Glutamatergic neuron (in vitro differentiated cells): ENCODE measurements at regions not wholly inside any gene's neighbourhood (a gene's known extent, or its start where the extent isn't known, plus 50 kb on each side); places are given as distances from the start of the nearest gene placed in this dataset.
A peak's percentile ranks its signal among the peaks of the same experiment; 100 is the strongest.
"Not testable (repeated sequence)": the region's sequence is repeated elsewhere in the genome, so short reads cannot be mapped to it uniquely, and the experiment has no call there.

ENCODE experiments used
- DNase-seq: peaks from one replicate; pipeline ENCODE4 v3.0.0; 2022
- H3K27ac Mint-ChIP-seq: one replicate; pipeline ENCODE4 v1.8.0; 2020; ENCODE audit warnings: mild to moderate bottlenecking, mixed read lengths, inconsistent platforms; ENCODE audit not compliant: unreplicated experiment
- H3K27me3 Mint-ChIP-seq: one replicate; pipeline ENCODE4 v1.8.0; 2020; ENCODE audit warnings: mild to moderate bottlenecking, moderate library complexity, mixed read lengths, inconsistent platforms; ENCODE audit not compliant: unreplicated experiment
- H3K36me3 Mint-ChIP-seq: one replicate; pipeline ENCODE4 v1.8.0; 2020; ENCODE audit warnings: mild to moderate bottlenecking, mixed read lengths, inconsistent platforms; ENCODE audit not compliant: unreplicated experiment
- H3K4me1 Mint-ChIP-seq: one replicate; pipeline ENCODE4 v1.8.0; 2020; ENCODE audit warnings: mild to moderate bottlenecking, low read depth, mixed read lengths, inconsistent platforms; ENCODE audit not compliant: unreplicated experiment
- H3K4me3 Mint-ChIP-seq: one replicate; pipeline ENCODE4 v1.8.0; 2020; ENCODE audit warnings: mild to moderate bottlenecking, mixed read lengths, inconsistent platforms; ENCODE audit not compliant: unreplicated experiment
- H3K9me3 Mint-ChIP-seq: one replicate; pipeline ENCODE4 v1.8.0; 2020; ENCODE audit warnings: mild to moderate bottlenecking, moderate library complexity, mixed read lengths, inconsistent platforms; ENCODE audit not compliant: unreplicated experiment
- TF ChIP-seq, protein P1 (sequence below): fragments of 200-600 bp; sonication (generic); IDR thresholded peaks from one replicate; pipeline ENCODE4 v1.5.0; 2021; ENCODE audit not compliant: partially characterized antibody, unreplicated experiment

DNA sequence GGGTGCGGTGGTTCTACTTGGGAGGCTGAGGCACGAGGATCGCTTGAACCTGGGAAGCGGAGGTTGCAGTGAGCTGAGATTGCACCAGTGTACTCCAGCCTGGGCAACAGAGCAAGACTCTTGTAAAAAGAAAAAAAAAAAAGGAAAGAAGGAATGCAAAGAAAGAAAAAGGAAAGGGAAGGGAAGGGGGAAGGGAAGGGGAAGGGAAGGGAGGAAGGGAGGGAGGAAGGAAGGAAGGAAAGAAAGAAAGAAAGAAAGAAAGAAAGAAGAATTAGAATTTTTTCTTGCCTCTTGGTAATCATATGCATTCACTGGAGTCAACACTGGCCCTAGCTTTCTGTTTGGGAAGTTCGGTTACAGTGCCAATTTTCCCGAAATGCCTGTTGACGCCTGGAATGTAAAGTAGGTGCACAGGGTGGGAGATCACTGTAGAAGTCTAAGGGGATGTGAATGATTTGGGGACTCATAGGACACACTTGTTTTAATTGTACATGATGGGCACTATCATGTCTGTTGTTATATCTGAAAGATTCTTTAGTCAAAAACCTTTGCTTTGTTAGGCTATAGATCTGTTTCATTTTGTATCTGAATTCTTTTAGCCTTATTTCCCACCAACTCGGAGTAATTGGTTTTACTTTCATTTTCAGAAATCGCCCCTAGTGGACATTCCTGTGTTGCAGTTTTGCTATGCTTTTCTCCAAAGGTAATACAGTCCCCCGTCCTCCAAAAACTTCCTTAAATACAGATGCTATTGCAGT is 59.8 kb upstream of the MORC3 start:
- DNase-seq: no peak
- no peaks in the 10 kb centered on the region for H3K4me1 Mint-ChIP-seq
- no peak overlapping the region for H3K27ac Mint-ChIP-seq
- peaks cover 20% of the 10 kb centered on the region for H3K36me3 Mint-ChIP-seq
- H3K4me3 Mint-ChIP-seq: no peak overlapping the region
- H3K9me3 Mint-ChIP-seq: no peaks in the 10 kb centered on the region
- TF ChIP-seq, protein P1, sequence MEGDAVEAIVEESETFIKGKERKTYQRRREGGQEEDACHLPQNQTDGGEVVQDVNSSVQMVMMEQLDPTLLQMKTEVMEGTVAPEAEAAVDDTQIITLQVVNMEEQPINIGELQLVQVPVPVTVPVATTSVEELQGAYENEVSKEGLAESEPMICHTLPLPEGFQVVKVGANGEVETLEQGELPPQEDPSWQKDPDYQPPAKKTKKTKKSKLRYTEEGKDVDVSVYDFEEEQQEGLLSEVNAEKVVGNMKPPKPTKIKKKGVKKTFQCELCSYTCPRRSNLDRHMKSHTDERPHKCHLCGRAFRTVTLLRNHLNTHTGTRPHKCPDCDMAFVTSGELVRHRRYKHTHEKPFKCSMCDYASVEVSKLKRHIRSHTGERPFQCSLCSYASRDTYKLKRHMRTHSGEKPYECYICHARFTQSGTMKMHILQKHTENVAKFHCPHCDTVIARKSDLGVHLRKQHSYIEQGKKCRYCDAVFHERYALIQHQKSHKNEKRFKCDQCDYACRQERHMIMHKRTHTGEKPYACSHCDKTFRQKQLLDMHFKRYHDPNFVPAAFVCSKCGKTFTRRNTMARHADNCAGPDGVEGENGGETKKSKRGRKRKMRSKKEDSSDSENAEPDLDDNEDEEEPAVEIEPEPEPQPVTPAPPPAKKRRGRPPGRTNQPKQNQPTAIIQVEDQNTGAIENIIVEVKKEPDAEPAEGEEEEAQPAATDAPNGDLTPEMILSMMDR: peak; percentile 84
- no peaks in the 10 kb centered on the region for H3K27me3 Mint-ChIP-seq

DNA sequence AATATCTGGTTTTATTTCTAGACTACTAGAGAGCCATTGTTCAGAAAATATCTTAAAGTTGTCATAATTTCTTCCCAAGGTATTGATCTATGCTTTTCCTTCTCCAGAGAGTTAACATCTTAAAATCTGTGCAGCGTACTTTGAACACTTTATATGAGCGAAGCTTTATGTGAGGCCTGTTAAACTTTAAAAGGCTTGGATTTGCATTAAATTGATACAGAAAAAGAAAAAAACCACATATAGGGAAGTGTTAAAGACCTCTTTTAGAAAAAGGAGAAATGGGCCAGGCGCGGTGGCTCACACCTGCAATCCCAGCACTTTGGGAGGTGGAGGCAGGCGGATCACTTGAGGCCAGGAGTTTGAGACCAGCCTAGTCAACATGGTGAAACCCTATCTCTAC is 59.2 kb upstream of the MORC3 start:
- TF ChIP-seq, protein P1: peak; percentile 17
- H3K36me3 Mint-ChIP-seq: peaks cover 20% of the 10 kb centered on the region
- H3K9me3 Mint-ChIP-seq: no peaks in the 10 kb centered on the region
- no peak for DNase-seq
- H3K27ac Mint-ChIP-seq: no peak overlapping the region
- no peaks in the 10 kb centered on the region for H3K4me1 Mint-ChIP-seq
- no peak overlapping the region for H3K4me3 Mint-ChIP-seq
- no peaks in the 10 kb centered on the region for H3K27me3 Mint-ChIP-seq

DNA sequence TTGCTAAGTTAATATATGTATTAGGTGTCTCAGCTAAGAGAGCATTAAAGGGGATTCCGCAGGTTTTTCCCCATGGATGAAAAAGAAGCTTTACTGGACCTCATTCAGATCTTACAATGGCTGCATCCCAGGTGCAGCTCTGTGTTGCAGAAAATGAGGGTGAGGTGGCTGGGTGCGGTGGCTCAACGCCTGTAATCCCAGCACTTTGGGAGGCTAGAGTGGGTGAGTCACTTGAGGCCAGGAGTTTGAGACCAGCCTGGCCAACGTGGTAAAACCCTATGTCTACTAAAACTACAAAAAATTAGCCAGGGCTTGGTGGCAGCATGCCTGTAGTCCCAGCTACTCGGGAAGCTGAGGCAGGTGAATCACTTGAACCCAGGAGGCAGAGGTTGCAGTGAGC is 58.5 kb upstream of the MORC3 start:
- no peak for DNase-seq
- Mint-ChIP-seq H3K4me3 (no peak overlapping the region), H3K9me3 (no peaks in the 10 kb centered on the region), H3K27ac (no peak overlapping the region), H3K27me3 (no peaks in the 10 kb centered on the region), H3K4me1 (no peaks in the 10 kb centered on the region), H3K36me3 (peaks cover 19% of the 10 kb centered on the region)
- TF ChIP-seq, protein P1: no peak

DNA sequence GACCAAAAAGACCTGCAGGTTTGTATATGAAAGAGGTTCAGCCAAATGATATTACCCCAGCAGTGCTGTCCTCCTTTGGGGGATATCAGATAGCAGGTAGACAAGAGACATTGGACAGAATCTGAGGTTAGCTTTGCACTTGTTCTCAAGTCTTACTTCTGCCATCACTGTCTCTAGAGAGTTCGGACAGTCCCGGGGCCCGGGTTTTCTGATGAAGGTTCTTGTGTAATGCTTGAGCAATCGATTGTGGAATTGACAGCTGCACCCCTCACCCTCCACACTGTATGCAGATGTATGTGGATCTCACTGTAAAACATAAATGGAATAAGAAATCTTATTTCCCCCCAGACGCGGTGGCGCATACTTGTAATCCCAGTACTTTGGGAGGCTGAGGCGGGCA is 56.2 kb upstream of the MORC3 start:
- DNase-seq: no peak
- no peak overlapping the region for H3K27ac Mint-ChIP-seq
- no peaks in the 10 kb centered on the region for H3K9me3 Mint-ChIP-seq
- no peaks in the 10 kb centered on the region for H3K27me3 Mint-ChIP-seq
- TF ChIP-seq, protein P1: no peak
- H3K4me1 Mint-ChIP-seq: no peaks in the 10 kb centered on the region
- H3K36me3 Mint-ChIP-seq: peaks cover 9% of the 10 kb centered on the region
- no peak overlapping the region for H3K4me3 Mint-ChIP-seq

DNA sequence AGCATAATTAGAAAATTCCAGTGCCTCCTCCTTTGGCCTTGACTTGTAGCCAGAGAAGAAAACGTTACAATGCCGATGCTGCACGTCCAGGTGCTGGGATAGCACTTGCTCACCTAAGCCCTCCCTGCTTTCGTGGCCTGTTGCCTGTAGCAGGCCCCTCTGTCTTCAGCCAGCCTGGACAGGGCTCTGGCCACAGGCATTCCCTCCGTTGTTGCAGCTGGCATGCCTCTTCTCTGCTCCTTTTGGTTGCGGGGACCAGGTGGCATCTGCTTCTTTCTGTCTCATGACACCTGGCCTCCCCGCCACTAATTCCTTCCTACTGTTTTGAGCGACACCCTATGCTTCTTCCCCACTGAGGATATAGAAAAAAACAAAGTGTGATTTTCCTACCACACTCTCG is 54.6 kb upstream of the MORC3 start:
- TF ChIP-seq, protein P1: no peak
- no peak for DNase-seq
- Mint-ChIP-seq H3K4me3 (no peak overlapping the region), H3K9me3 (no peaks in the 10 kb centered on the region), H3K4me1 (no peaks in the 10 kb centered on the region), H3K27ac (no peak overlapping the region), H3K36me3 (peaks cover 9% of the 10 kb centered on the region), H3K27me3 (no peaks in the 10 kb centered on the region)

DNA sequence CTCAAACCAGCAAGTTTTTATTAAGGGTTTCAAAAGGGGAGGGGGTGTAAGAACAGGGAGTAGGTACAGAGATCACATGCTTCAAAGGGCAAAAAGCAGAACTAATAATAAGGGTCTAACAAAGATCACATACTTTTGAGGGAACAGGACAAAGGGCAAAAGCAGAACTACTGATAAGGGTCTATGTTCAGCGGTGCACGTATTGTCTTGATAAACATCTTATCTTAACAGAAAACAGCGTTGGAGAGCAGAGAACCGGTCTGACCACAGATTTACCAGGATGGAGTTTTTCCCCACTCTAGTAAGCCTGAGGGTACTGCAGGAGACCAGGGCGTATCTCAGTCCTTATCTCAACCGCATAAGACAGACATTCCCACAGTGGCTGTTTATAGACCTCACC is 52.2 kb upstream of the MORC3 start:
- not testable (repeated sequence) for H3K27me3 Mint-ChIP-seq, DNase-seq

DNA sequence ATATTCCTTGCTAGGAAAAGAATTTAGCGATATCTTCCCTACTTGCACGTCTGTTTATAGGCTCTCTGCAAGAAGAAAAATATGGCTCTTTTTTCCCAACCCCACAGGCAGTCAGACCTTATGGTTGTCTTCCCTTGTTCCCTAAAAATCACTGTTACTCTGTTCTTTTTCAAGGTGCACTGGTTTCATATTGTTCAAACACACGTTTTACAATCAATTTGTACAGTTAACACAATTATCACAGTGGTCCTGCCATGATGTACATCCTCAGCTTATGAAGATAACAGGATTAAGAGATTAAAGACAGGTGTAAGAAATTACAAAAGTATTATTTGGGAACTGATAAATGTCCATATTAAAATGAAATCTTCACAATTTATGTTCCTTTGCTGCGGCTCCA is 51.7 kb upstream of the MORC3 start:
- H3K27me3 Mint-ChIP-seq, DNase-seq, H3K9me3 Mint-ChIP-seq, H3K4me3 Mint-ChIP-seq, H3K27ac Mint-ChIP-seq, H3K4me1 Mint-ChIP-seq: not testable (repeated sequence)
- peaks cover 10% of the 10 kb centered on the region for H3K36me3 Mint-ChIP-seq

More for the DNA sequence above, 52.2 kb upstream of the MORC3 start:
- H3K27ac Mint-ChIP-seq, H3K4me3 Mint-ChIP-seq, H3K4me1 Mint-ChIP-seq, H3K9me3 Mint-ChIP-seq, H3K36me3 Mint-ChIP-seq: not testable (repeated sequence)
